Suppressor macrophage (primary cell): ENCODE measurements at regions not wholly inside any gene's neighbourhood (a gene's known extent, or its start where the extent isn't known, plus 50 kb on each side); places are given as distances from the start of the nearest gene placed in this dataset.

ENCODE experiments used
- DNase-seq, 4 experiments: peaks; one replicate each; pipeline ENCODE4 v3.0.0-alpha.2; 2020 to 2022

GRCh38 chr2:6425032-6425431 is 440.7 kb downstream of the CMPK2 start:
- no peak for DNase-seq

GRCh38 chr2:6429210-6429986 is 436.3 kb downstream of the CMPK2 start:
- DNase-seq = no peak

- DNase-seq = no peak
These were observed 431.3 kb downstream of the CMPK2 start for GRCh38 chr2:6434438-6434837.

GRCh38 chr2:6441800-6442199 is 423.9 kb downstream of the CMPK2 start:
- no peak for DNase-seq

- DNase-seq = no peak
These were observed 423.3 kb downstream of the CMPK2 start for GRCh38 chr2:6442252-6442985.

GRCh38 chr2:6443061-6443823 is 422.5 kb downstream of the CMPK2 start:
- no peak for DNase-seq

- no peak for DNase-seq
These were observed 421.2 kb downstream of the CMPK2 start for GRCh38 chr2:6444514-6444913.

- no peak for DNase-seq
These were observed 420.6 kb downstream of the CMPK2 start for GRCh38 chr2:6445156-6445555.

- no peak for DNase-seq
These were observed 418.6 kb downstream of the CMPK2 start for GRCh38 chr2:6446938-6447608.

GRCh38 chr2:6448893-6449292 is 416.8 kb downstream of the CMPK2 start:
- DNase-seq = no peak

GRCh38 chr2:6449343-6449742 is 416.4 kb downstream of the CMPK2 start:
- no peak for DNase-seq

GRCh38 chr2:6452702-6453481 is 412.8 kb downstream of the CMPK2 start:
- no peak for DNase-seq

- DNase-seq = no peak
These were observed 411.3 kb downstream of the CMPK2 start for GRCh38 chr2:6454286-6454990.

- no peak for DNase-seq
These were observed 406.6 kb downstream of the CMPK2 start for GRCh38 chr2:6459138-6459537.

- no peak for DNase-seq
These were observed 395.2 kb downstream of the CMPK2 start for GRCh38 chr2:6470518-6470917.

GRCh38 chr2:6471419-6471818 is 394.3 kb downstream of the CMPK2 start:
- DNase-seq = no peak

GRCh38 chr2:6474161-6475140 is 391.3 kb downstream of the CMPK2 start:
- no peak for DNase-seq

- DNase-seq = no peak
These were observed 390.4 kb downstream of the CMPK2 start for GRCh38 chr2:6475155-6475940.

GRCh38 chr2:6480514-6480913 is 385.2 kb downstream of the CMPK2 start:
- DNase-seq = no peak
